ENCODE measurements at regions not wholly inside any gene's neighbourhood (a gene's known extent, or its start where the extent isn't known, plus 50 kb on each side); places are given as distances from the start of the nearest gene placed in this dataset.

GRCh38 chr10:131683941-131684340 is 216.9 kb upstream of the PPP2R2D start:
- DNase-seq (ENCODE audit: low read depth in 2 of 2, low spot score in 1 of 2), result no peak

- no peak for DNase-seq (ENCODE audit: low read depth in 2 of 2, low spot score in 1 of 2)
These were observed 215.8 kb upstream of the PPP2R2D start for GRCh38 chr10:131685007-131685406.

- DNase-seq (ENCODE audit: low read depth in 2 of 2, low spot score in 1 of 2), result no peak
These were observed 215.2 kb upstream of the PPP2R2D start for GRCh38 chr10:131685576-131685975.

- DNase-seq (ENCODE audit: low read depth in 2 of 2, low spot score in 1 of 2), result no peak
These were observed 213.9 kb upstream of the PPP2R2D start for GRCh38 chr10:131686781-131687420.

GRCh38 chr10:131688304-131688703 is 212.5 kb upstream of the PPP2R2D start:
- DNase-seq (ENCODE audit: low read depth in 2 of 2, low spot score in 1 of 2), result no peak

- no peak for DNase-seq (ENCODE audit: low read depth in 2 of 2, low spot score in 1 of 2)
These were observed 211.8 kb upstream of the PPP2R2D start for GRCh38 chr10:131689016-131689415.

- DNase-seq (ENCODE audit: low read depth in 2 of 2, low spot score in 1 of 2), result no peak
These were observed 211.3 kb upstream of the PPP2R2D start for GRCh38 chr10:131689486-131689885.

GRCh38 chr10:131689954-131690757 is 210.7 kb upstream of the PPP2R2D start:
- DNase-seq (ENCODE audit: low read depth in 2 of 2, low spot score in 1 of 2), result no peak

GRCh38 chr10:131690805-131691239 is 210.0 kb upstream of the PPP2R2D start:
- DNase-seq (ENCODE audit: low read depth in 2 of 2, low spot score in 1 of 2), result no peak

GRCh38 chr10:131691481-131692090 is 209.2 kb upstream of the PPP2R2D start:
- DNase-seq (ENCODE audit: low read depth in 2 of 2, low spot score in 1 of 2), result no peak

GRCh38 chr10:131692176-131692575 is 208.6 kb upstream of the PPP2R2D start:
- no peak for DNase-seq (ENCODE audit: low read depth in 2 of 2, low spot score in 1 of 2)

GRCh38 chr10:131692686-131693334 is 208.0 kb upstream of the PPP2R2D start:
- DNase-seq (ENCODE audit: low read depth in 2 of 2, low spot score in 1 of 2), result no peak

GRCh38 chr10:131693766-131694165 is 207.0 kb upstream of the PPP2R2D start:
- no peak for DNase-seq (ENCODE audit: low read depth in 2 of 2, low spot score in 1 of 2)

- no peak for DNase-seq (ENCODE audit: low read depth in 2 of 2, low spot score in 1 of 2)
These were observed 206.5 kb upstream of the PPP2R2D start for GRCh38 chr10:131694168-131694780.

- no peak for DNase-seq (ENCODE audit: low read depth in 2 of 2, low spot score in 1 of 2)
These were observed 205.9 kb upstream of the PPP2R2D start for GRCh38 chr10:131694781-131695495.

GRCh38 chr10:131695496-131696165 is 205.2 kb upstream of the PPP2R2D start:
- DNase-seq (ENCODE audit: low read depth in 2 of 2, low spot score in 1 of 2), result no peak

GRCh38 chr10:131697476-131698128 is 203.2 kb upstream of the PPP2R2D start:
- no peak for DNase-seq (ENCODE audit: low read depth in 2 of 2, low spot score in 1 of 2)

- no peak for DNase-seq (ENCODE audit: low read depth in 2 of 2, low spot score in 1 of 2)
These were observed 202.6 kb upstream of the PPP2R2D start for GRCh38 chr10:131698232-131698631.

GRCh38 chr10:131698986-131699385 is 201.8 kb upstream of the PPP2R2D start:
- DNase-seq (ENCODE audit: low read depth in 2 of 2, low spot score in 1 of 2), result no peak

GRCh38 chr10:131700032-131700431 is 200.8 kb upstream of the PPP2R2D start:
- no peak for DNase-seq (ENCODE audit: low read depth in 2 of 2, low spot score in 1 of 2)
